ENCODE measurements at regions not wholly inside any gene's neighbourhood (a gene's known extent, or its start where the extent isn't known, plus 50 kb on each side); places are given as distances from the start of the nearest gene placed in this dataset.

DNA sequence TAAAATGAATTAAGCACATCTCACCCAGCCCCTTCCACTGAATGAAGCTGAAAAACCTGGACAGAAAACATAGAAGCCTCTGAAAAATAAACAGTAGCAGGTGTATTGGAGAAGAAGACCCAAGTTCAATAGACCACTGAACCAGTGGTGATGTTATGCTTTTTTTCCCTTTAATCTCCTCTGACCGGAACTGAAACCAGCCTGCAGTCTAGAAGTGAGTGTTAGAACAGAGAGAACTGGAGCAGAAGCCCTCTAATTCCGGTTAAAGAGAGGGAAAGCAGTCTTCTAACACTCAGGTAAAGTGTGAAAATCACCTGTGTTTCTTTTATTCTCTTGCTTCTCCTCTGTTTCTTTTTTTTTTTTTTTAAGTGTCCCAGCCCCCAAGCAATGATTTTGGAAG lies 83.5 kb upstream of the CCL21 start:
- TF ChIP-seq, protein P1, sequence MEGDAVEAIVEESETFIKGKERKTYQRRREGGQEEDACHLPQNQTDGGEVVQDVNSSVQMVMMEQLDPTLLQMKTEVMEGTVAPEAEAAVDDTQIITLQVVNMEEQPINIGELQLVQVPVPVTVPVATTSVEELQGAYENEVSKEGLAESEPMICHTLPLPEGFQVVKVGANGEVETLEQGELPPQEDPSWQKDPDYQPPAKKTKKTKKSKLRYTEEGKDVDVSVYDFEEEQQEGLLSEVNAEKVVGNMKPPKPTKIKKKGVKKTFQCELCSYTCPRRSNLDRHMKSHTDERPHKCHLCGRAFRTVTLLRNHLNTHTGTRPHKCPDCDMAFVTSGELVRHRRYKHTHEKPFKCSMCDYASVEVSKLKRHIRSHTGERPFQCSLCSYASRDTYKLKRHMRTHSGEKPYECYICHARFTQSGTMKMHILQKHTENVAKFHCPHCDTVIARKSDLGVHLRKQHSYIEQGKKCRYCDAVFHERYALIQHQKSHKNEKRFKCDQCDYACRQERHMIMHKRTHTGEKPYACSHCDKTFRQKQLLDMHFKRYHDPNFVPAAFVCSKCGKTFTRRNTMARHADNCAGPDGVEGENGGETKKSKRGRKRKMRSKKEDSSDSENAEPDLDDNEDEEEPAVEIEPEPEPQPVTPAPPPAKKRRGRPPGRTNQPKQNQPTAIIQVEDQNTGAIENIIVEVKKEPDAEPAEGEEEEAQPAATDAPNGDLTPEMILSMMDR (IDR thresholded peaks at IDR 0.05 in 4 of 5, conservative IDR thresholded peaks at IDR 0.05 in 1 of 5): no peak
- TF ChIP-seq POLR2A (IDR thresholded peaks at IDR 0.05): no peak
- Histone ChIP-seq H3K4me3 (no peak overlapping the region), H3K27ac (no peak overlapping the region), H3K4me1 (no peaks in the 10 kb centered on the region), H3K9me3 (no peaks in the 10 kb centered on the region), H3K36me3 (no peaks in the 10 kb centered on the region), H3K27me3 (no peaks in the 10 kb centered on the region)
- intact Hi-C loops (cut with DNase I; ENCODE audit: low total_unique reads): no loop called here
- ATAC-seq: no peak
- DNase-seq: no peak
- in situ Hi-C loops (cut with MboI; ENCODE audit: low sequenced_read_pairs in 4 of 4): no loop called here

GRCh38 chr9:34783951-34784487 lies 74.1 kb upstream of the CCL21 start:
- Histone ChIP-seq H3K9me3 (no peaks in the 10 kb centered on the region), H3K4me1 (peaks cover 0 to 4% of the 10 kb centered on the region in 2 donors), H3K27ac (no peak overlapping the region), H3K4me3 (no peak overlapping the region), H3K27me3 (no peaks in the 10 kb centered on the region), H3K36me3 (no peaks in the 10 kb centered on the region)
- intact Hi-C loops (cut with DNase I; ENCODE audit: low total_unique reads): no loop called here
- in situ Hi-C loops (cut with MboI; ENCODE audit: low sequenced_read_pairs in 4 of 4): no loop called here
- TF ChIP-seq, protein P1 (IDR thresholded peaks at IDR 0.05 in 4 of 5, conservative IDR thresholded peaks at IDR 0.05 in 1 of 5): no peak
- TF ChIP-seq POLR2A (IDR thresholded peaks at IDR 0.05): no peak
- ATAC-seq (no peak), DNase-seq (no peak)

GRCh38 chr9:34782372-34782771 lies 72.4 kb upstream of the CCL21 start:
- TF ChIP-seq POLR2A (IDR thresholded peaks at IDR 0.05): no peak
- TF ChIP-seq, protein P1 (IDR thresholded peaks at IDR 0.05 in 4 of 5, conservative IDR thresholded peaks at IDR 0.05 in 1 of 5): no peak

DNA sequence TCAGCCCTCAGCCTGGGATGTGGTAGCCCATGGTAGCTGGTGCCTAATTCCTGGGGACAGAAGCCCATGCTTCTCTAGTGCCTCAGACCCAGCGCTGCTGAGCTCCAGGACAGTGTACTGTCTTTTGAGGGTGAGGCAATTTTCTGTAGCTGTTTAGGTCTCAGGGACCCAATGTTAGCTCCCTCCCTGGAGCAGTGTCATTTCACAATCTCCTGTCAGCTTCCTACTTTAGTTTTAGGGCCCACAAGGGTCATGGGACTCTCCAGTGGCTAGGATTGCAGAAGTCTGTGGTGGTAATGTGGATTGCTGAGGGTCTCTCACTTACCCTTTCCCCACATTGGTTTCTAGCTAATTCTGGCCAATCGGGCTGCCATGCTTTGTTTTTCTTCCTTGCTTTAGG lies 67.7 kb upstream of the CCL21 start:
- Histone ChIP-seq H3K4me1 (no peaks in the 10 kb centered on the region), H3K27me3 (no peaks in the 10 kb centered on the region), H3K27ac (no peak overlapping the region), H3K4me3 (no peak overlapping the region), H3K9me3 (no peaks in the 10 kb centered on the region), H3K36me3 (no peaks in the 10 kb centered on the region)
- DNase-seq (no peak), ATAC-seq (no peak)
- in situ Hi-C loops (cut with MboI; ENCODE audit: low sequenced_read_pairs in 4 of 4) (no loop called here), intact Hi-C loops (cut with DNase I; ENCODE audit: low total_unique reads) (no loop called here)
- TF ChIP-seq, protein P1 (IDR thresholded peaks at IDR 0.05 in 4 of 5, conservative IDR thresholded peaks at IDR 0.05 in 1 of 5): no peak
- no peak for TF ChIP-seq POLR2A (IDR thresholded peaks at IDR 0.05)

More at GRCh38 chr9:34782372-34782771, 72.4 kb upstream of the CCL21 start:
- in situ Hi-C loops (cut with MboI; ENCODE audit: low sequenced_read_pairs in 4 of 4) (no loop called here), intact Hi-C loops (cut with DNase I; ENCODE audit: low total_unique reads) (no loop called here)
- Histone ChIP-seq H3K4me3 (no peak overlapping the region), H3K27me3 (no peaks in the 10 kb centered on the region), H3K36me3 (no peaks in the 10 kb centered on the region), H3K4me1 (peaks cover 0 to 4% of the 10 kb centered on the region in 2 donors), H3K27ac (no peak overlapping the region), H3K9me3 (no peaks in the 10 kb centered on the region)
- no peak for DNase-seq
- ATAC-seq: no peak

GRCh38 chr9:34773955-34774354 lies 64.0 kb upstream of the CCL21 start:
- DNase-seq (no peak), ATAC-seq (no peak)
- H3K27ac ChIP-seq: no peak overlapping the region
- TF ChIP-seq POLR2A (IDR thresholded peaks at IDR 0.05): no peak
- TF ChIP-seq, protein P1 (IDR thresholded peaks at IDR 0.05 in 4 of 5, conservative IDR thresholded peaks at IDR 0.05 in 1 of 5): no peak
- H3K27me3 ChIP-seq: peaks cover 0 to 3% (median 0%) of the 10 kb centered on the region in 3 donors
- H3K36me3 ChIP-seq: no peaks in the 10 kb centered on the region
- no peaks in the 10 kb centered on the region for H3K4me1 ChIP-seq
- in situ Hi-C loops (cut with MboI; ENCODE audit: low sequenced_read_pairs in 4 of 4): no loop called here
- intact Hi-C loops (cut with DNase I; ENCODE audit: low total_unique reads): no loop called here
- H3K4me3 ChIP-seq: no peak overlapping the region
- H3K9me3 ChIP-seq: no peaks in the 10 kb centered on the region

Data from gastrocnemius medialis (tissue), 4 donors.